Endothelial cell of umbilical vein (primary cell): ENCODE measurements at regions not wholly inside any gene's neighbourhood (a gene's known extent, or its start where the extent isn't known, plus 50 kb on each side); places are given as distances from the start of the nearest gene placed in this dataset.

Experiments used
- BruUV-seq: library from RNA; stranded (reverse); fragments of 400-500 nt; replicated peaks from 2 replicates; lab custom pipeline; 2021; lab: Mats Ljungman, UMichigan
- CTCF ChIA-PET: fragments of 300-600, 350-600 bp; sonication (Branson Sonifier 250); formaldehyde crosslinking; loops from one replicate; lab custom pipeline; 2021; ENCODE audit warnings: antibody characterized with exemption, inconsistent platforms; lab: Charles Lee
- POLR2A ChIA-PET: fragments of 300-600, 350-600 bp; sonication (Branson Sonifier 250); formaldehyde crosslinking; loops from one replicate; lab custom pipeline; 2021; ENCODE audit warnings: antibody characterized with exemption, inconsistent platforms; lab: Charles Lee
- DNase-seq: peaks from one replicate; pipeline ENCODE4 v3.0.0-alpha.2; 2011; ENCODE audit warnings: low read depth, low spot score
- FAIRE-seq: peaks from 2 replicates; lab custom pipeline; 2011; peaks lifted over from hg19 to GRCh38; lab: Jason Lieb, UNC
- H2AFZ ChIP-seq: 2 replicates; pipeline ENCODE4 v1.6.0; 2012; ENCODE audit warnings: low read depth, low read length, control low read depth, inconsistent platforms
- H3K27ac ChIP-seq: 2 replicates; pipeline ENCODE4 v1.5.1; 2011; ENCODE audit warnings: low read depth, mild to moderate bottlenecking, control low read depth, low read length, moderate library complexity; ENCODE audit not compliant: insufficient read depth
- H3K27me3 ChIP-seq, 2 experiments: 2 replicates each; pipeline versions ENCODE4 v1.6.0 to v1.6.1; 2011; ENCODE audit warnings: low read length in 2 of 2, mixed read lengths in 1 of 2; ENCODE audit not compliant: control insufficient read depth in 2 of 2, insufficient read depth in 2 of 2
- H3K36me3 ChIP-seq, 2 experiments: 2 replicates in 1 of 2; 3 replicates in 1 of 2; pipeline ENCODE4 v1.5.1; 2011; ENCODE audit warnings: low read length in 2 of 2, mild to moderate bottlenecking in 1 of 2, moderate library complexity in 1 of 2; ENCODE audit not compliant: control insufficient read depth in 2 of 2, insufficient read depth in 2 of 2; ENCODE audit errors: extremely low read depth in 1 of 2
- H3K4me1 ChIP-seq: 3 replicates; pipeline ENCODE4 v1.5.1; 2011; ENCODE audit warnings: mild to moderate bottlenecking, low read length; ENCODE audit not compliant: control insufficient read depth, insufficient read depth; ENCODE audit errors: extremely low read depth
- H3K4me2 ChIP-seq: 2 replicates; pipeline ENCODE4 v1.6.1; 2011; ENCODE audit warnings: low read length, control low read depth, mixed read lengths; ENCODE audit not compliant: insufficient read depth
- H3K4me3 ChIP-seq, 3 experiments: fragments of 200-600 bp in 1 of 3; sonication (generic), shearing (Covaris generic) in 1 of 3; replicated peaks in 1 of 3; 2 replicates each; pipeline ENCODE4 v1.5.1; 2011 to 2016; ENCODE audit warnings: control low read depth in 3 of 3, low read length in 3 of 3, mild to moderate bottlenecking in 2 of 3, inconsistent platforms in 1 of 3, low read depth in 1 of 3, moderate library complexity in 1 of 3; ENCODE audit not compliant: insufficient read depth in 1 of 3
- H3K79me2 ChIP-seq: 2 replicates; pipeline ENCODE4 v1.6.0; 2012; ENCODE audit warnings: low read length, inconsistent platforms; ENCODE audit not compliant: control insufficient read depth, insufficient read depth
- H3K9ac ChIP-seq: replicated peaks from 2 replicates; pipeline ENCODE3; 2011; ENCODE audit warnings: low read length, control low read depth; ENCODE audit not compliant: insufficient read depth; ENCODE audit errors: extremely low read depth
- H3K9me1 ChIP-seq: replicated peaks from 3 replicates; pipeline ENCODE4 v1.6.0; 2011; ENCODE audit warnings: mild to moderate bottlenecking, low read length; ENCODE audit not compliant: control insufficient read depth, insufficient read depth; ENCODE audit errors: extremely low read depth
- H3K9me3 ChIP-seq: replicated peaks from 2 replicates; pipeline ENCODE4 v1.5.1; 2012; ENCODE audit warnings: low read length, inconsistent platforms; ENCODE audit not compliant: control insufficient read depth, insufficient read depth
- H4K20me1 ChIP-seq: replicated peaks from 2 replicates; pipeline ENCODE3; 2011; ENCODE audit warnings: mild to moderate bottlenecking, low read length; ENCODE audit not compliant: control insufficient read depth, insufficient read depth; ENCODE audit errors: extremely low read depth
- EZH2 ChIP-seq: IDR thresholded peaks from 2 replicates; pipeline ENCODE4 v1.6.1; 2012; ENCODE audit warnings: borderline replicate concordance, low read depth, mild to moderate bottlenecking, moderate library complexity, low read length, inconsistent platforms; ENCODE audit not compliant: severe bottlenecking
- FOS ChIP-seq: IDR thresholded peaks from 2 replicates; pipeline ENCODE4 v1.6.1; 2011; ENCODE audit warnings: mild to moderate bottlenecking, low read length, moderate library complexity, borderline replicate concordance; ENCODE audit not compliant: insufficient read depth
- GATA2 ChIP-seq: IDR thresholded peaks from 2 replicates; pipeline ENCODE4 v1.7.0; 2011; ENCODE audit warnings: low read depth, mild to moderate bottlenecking, moderate library complexity, mixed read lengths, low read length; ENCODE audit not compliant: insufficient read length, insufficient read depth
- JUN ChIP-seq: IDR thresholded peaks from 2 replicates; pipeline ENCODE4 v1.6.1; 2011; ENCODE audit warnings: borderline replicate concordance, low read depth; ENCODE audit not compliant: insufficient read length, insufficient read depth
- MYC ChIP-seq: IDR thresholded peaks from one replicate; pipeline ENCODE4 v1.6.1; 2011; ENCODE audit warnings: mild to moderate bottlenecking, low read depth, low read length
- POLR2A ChIP-seq: IDR thresholded peaks from 2 replicates; pipeline ENCODE4 v1.6.1; 2012; ENCODE audit warnings: low read depth, mild to moderate bottlenecking, control low read depth, low read length
- POLR2AphosphoS5 ChIP-seq: IDR thresholded peaks from 2 replicates; pipeline ENCODE4 v1.6.1; 2012; ENCODE audit warnings: low read depth, mild to moderate bottlenecking, control low read depth, low read length, moderate library complexity; ENCODE audit not compliant: insufficient read depth
- dilution Hi-C: fragments of 300-500 bp; cut with MboI; formaldehyde crosslinking; loops from one replicate; pipeline ENCODE4 v1.15.0; 2019; ENCODE audit warnings: low sequenced_read_pairs; ENCODE audit not compliant: extremely low pct_ligation_motif_present
- intact Hi-C: fragments of 100-400 bp; cut with micrococcal nuclease; formaldehyde crosslinking; loops from one replicate; pipeline ENCODE4 v1.10.0; 2022
- TF ChIP-seq, protein P1 (sequence below): IDR thresholded peaks from 2 replicates; pipeline ENCODE4 v1.6.1; 2011; ENCODE audit not compliant: insufficient read depth, insufficient read length
- TF ChIP-seq, protein P2 (sequence below), 2 donors: IDR thresholded peaks; 1 replicate in 1 of 2; 2 replicates in 1 of 2; pipeline ENCODE4 v1.5.1; 2011; ENCODE audit warnings: low read length in 2 of 2, mild to moderate bottlenecking in 2 of 2, moderate library complexity in 2 of 2, control low read depth in 1 of 2, inconsistent platforms in 1 of 2, low read depth in 1 of 2; ENCODE audit not compliant: insufficient read depth in 1 of 2; ENCODE audit errors: extremely low read depth in 1 of 2

DNA sequence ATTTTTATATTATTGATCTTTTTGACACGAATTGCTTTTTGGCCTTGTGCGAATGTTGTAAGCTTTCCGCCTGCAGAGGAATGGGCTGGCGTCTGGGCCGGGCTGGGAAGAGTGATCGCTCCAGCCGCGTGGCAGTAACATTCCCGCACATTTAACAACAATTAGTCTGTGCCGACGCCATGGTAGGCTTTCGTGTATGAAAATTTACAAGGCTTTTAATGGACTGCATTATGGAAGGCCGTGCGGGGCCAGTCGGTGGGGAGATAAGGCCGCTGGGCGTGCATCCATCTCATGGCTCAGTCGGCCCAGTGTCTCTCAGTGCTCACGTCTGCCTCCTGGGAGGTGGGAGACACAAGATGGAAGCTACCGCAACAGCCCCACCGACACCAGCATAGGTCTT lies 142.2 kb downstream of the PHETA1 start:
- FAIRE-seq (no peak), DNase-seq (no peak)
- no peaks in the 10 kb centered on the region for H3K27me3 ChIP-seq
- dilution Hi-C loops (no loop called here), intact Hi-C loops (no loop called here)
- no peak overlapping the region for H3K4me2 ChIP-seq
- no peak overlapping the region for H3K27ac ChIP-seq
- TF ChIP-seq GATA2, result no peak
- no peak for TF ChIP-seq FOS
- no TSS peak for BruUV-seq
- POLR2A ChIA-PET, result no interaction called here
- H3K9me1 ChIP-seq, result no peaks in the 10 kb centered on the region
- no peak overlapping the region for H2AFZ ChIP-seq
- H3K9ac ChIP-seq, result no peak overlapping the region
- H3K4me1 ChIP-seq, result no peaks in the 10 kb centered on the region
- H3K36me3 ChIP-seq, result no peaks in the 10 kb centered on the region
- H3K9me3 ChIP-seq, result no peaks in the 10 kb centered on the region
- H3K79me2 ChIP-seq, result no peaks in the 10 kb centered on the region
- no peaks in the 10 kb centered on the region for H4K20me1 ChIP-seq
- H3K4me3 ChIP-seq, result no peak overlapping the region
- CTCF ChIA-PET, result no interaction called here

DNA sequence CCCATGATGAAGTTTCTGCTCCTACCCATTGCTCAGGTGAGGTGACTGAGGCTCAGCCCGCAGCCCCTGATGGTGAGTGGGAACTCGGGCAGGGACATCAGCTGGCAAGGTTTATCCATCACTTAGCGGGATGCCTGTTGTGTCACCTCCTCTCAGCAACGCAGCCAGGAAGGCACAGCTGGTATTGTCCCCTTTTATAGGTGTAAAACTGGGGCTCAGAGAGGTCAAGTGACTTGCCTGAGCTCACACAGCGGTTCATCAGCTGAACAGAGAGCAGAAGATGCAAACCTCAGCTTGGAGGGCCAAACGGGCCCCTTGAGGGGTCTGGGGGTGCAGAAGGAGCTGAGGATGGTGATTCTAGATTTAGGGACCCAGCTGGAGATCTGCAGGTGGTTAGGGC lies 143.6 kb downstream of the PHETA1 start:
- dilution Hi-C loops (no loop called here), intact Hi-C loops (no loop called here)
- Histone ChIP-seq H4K20me1 (no peaks in the 10 kb centered on the region), H3K27ac (no peak overlapping the region), H3K4me2 (no peak overlapping the region), H3K79me2 (no peaks in the 10 kb centered on the region), H3K9ac (no peak overlapping the region), H3K4me3 (no peak overlapping the region), H3K27me3 (no peaks in the 10 kb centered on the region), H3K9me1 (no peaks in the 10 kb centered on the region), H3K9me3 (no peaks in the 10 kb centered on the region), H3K4me1 (no peaks in the 10 kb centered on the region), H2AFZ (no peak overlapping the region), H3K36me3 (no peaks in the 10 kb centered on the region)
- POLR2A ChIA-PET, result no interaction called here
- no peak for FAIRE-seq
- CTCF ChIA-PET, result interaction anchor here (1.0 kb wide), 1 partner anchor 73 kb away, joined by 3 read pairs; no protein-coding TSS in a partner anchor
- BruUV-seq, result no TSS peak
- TF ChIP-seq JUN, result no peak
- TF ChIP-seq EZH2, result no peak
- TF ChIP-seq, protein P1, sequence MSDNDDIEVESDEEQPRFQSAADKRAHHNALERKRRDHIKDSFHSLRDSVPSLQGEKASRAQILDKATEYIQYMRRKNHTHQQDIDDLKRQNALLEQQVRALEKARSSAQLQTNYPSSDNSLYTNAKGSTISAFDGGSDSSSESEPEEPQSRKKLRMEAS, result no peak
- TF ChIP-seq GATA2, result no peak
- no peak for TF ChIP-seq POLR2AphosphoS5
- no peak for TF ChIP-seq MYC
- TF ChIP-seq POLR2A, result no peak
- no peak for TF ChIP-seq FOS
- TF ChIP-seq, protein P2, sequence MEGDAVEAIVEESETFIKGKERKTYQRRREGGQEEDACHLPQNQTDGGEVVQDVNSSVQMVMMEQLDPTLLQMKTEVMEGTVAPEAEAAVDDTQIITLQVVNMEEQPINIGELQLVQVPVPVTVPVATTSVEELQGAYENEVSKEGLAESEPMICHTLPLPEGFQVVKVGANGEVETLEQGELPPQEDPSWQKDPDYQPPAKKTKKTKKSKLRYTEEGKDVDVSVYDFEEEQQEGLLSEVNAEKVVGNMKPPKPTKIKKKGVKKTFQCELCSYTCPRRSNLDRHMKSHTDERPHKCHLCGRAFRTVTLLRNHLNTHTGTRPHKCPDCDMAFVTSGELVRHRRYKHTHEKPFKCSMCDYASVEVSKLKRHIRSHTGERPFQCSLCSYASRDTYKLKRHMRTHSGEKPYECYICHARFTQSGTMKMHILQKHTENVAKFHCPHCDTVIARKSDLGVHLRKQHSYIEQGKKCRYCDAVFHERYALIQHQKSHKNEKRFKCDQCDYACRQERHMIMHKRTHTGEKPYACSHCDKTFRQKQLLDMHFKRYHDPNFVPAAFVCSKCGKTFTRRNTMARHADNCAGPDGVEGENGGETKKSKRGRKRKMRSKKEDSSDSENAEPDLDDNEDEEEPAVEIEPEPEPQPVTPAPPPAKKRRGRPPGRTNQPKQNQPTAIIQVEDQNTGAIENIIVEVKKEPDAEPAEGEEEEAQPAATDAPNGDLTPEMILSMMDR (IDR thresholded peaks at IDR 0.05; ENCODE audit: extremely low read depth in 1 of 2, insufficient read depth in 1 of 2, low read depth in 1 of 2, low read length in 2 of 2), result no peak
- no peak for DNase-seq
